ENCODE measurements at regions not wholly inside any gene's neighbourhood (a gene's known extent, or its start where the extent isn't known, plus 50 kb on each side); places are given as distances from the start of the nearest gene placed in this dataset.

- H3K4me3 ChIP-seq (ENCODE audit: insufficient read depth, low read depth, low read length): no peak overlapping the region
- DNase-seq: no peak
- no peaks in the 10 kb centered on the region for H3K27me3 ChIP-seq (ENCODE audit: control insufficient read depth, insufficient read depth, low read length)
- H3K36me3 ChIP-seq (replicated peaks; ENCODE audit: control insufficient read depth, insufficient read depth, low read length): no peaks in the 10 kb centered on the region
Measured at GRCh38 chr22:33221568-33221967, 163.4 kb upstream of the SYN3 start.

DNA sequence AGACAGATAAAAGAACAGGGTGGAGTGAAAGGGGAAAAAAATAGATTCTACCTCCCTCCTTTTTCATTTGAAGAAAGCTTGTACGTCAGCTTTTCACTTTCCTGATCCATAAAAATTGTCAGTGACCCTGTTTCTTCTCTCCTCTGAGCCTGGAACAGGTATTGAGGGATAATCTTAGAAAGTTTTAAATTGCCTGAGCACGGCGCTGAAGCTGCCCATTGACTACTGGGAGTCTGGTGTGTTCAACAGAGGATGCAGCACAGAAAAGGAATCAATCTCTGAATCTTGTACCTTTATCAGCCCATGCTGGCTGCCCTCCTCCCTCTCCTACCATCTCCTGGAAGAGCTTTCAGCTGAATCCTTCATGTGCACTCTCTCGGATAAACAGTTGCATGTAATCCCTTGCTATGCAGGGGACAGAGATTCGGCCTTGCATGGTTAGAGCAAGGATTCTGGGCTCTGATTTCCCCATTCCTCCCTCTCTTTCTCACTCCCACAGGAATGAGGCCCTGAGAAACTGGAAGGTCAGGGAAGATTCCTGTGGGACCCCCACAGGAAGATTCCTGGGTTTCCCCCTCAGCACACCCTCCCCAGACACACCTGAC, 162.4 kb upstream of the SYN3 start:
- Histone ChIP-seq H3K36me3 (replicated peaks; ENCODE audit: control insufficient read depth, insufficient read depth, low read length) (no peaks in the 10 kb centered on the region), H3K4me3 (ENCODE audit: insufficient read depth, low read depth, low read length) (no peak overlapping the region), H3K27me3 (ENCODE audit: control insufficient read depth, insufficient read depth, low read length) (no peaks in the 10 kb centered on the region)
- no peak for DNase-seq

GRCh38 chr22:33219648-33220384, 161.6 kb upstream of the SYN3 start:
- Histone ChIP-seq H3K36me3 (replicated peaks; ENCODE audit: control insufficient read depth, insufficient read depth, low read length) (no peaks in the 10 kb centered on the region), H3K27me3 (ENCODE audit: control insufficient read depth, insufficient read depth, low read length) (no peaks in the 10 kb centered on the region), H3K4me3 (ENCODE audit: insufficient read depth, low read depth, low read length) (no peak overlapping the region)
- DNase-seq: no peak

DNA sequence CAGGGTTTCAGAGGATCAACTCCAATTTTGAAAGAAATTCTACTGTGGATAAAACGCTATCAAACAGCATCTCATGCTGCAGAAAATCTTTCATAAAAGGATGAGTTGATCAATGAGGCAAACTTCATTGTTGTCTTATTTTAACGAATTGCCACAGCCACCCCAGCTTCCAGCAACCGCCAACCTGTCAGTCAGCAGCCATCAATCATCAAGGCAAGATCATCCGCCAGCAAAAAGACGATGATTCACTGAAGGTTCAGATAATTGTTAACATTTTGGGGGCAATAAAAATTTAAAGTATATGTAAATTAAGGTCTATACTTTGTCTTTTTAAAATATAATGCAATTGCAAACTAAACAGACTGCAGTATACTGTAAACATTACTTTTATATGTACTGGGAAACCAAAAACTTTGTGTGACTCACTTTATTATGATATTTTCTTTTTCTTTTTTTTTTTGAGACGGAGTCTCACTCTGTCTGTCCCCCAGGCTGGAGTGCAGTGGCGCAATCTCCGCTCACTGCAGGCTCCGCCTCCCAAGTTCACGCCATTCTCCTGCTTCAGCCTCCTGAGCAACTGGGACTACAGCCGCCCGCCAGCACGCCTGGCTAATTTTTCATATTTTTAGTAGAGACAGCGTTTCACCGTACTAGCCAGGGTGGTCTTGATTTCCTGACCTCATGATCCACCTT, 155.3 kb upstream of the SYN3 start:
- Histone ChIP-seq H3K27me3 (ENCODE audit: control insufficient read depth, insufficient read depth, low read length) (no peaks in the 10 kb centered on the region), H3K4me3 (ENCODE audit: insufficient read depth, low read depth, low read length) (no peak overlapping the region), H3K36me3 (replicated peaks; ENCODE audit: control insufficient read depth, insufficient read depth, low read length) (no peaks in the 10 kb centered on the region)
- no peak for DNase-seq

DNA sequence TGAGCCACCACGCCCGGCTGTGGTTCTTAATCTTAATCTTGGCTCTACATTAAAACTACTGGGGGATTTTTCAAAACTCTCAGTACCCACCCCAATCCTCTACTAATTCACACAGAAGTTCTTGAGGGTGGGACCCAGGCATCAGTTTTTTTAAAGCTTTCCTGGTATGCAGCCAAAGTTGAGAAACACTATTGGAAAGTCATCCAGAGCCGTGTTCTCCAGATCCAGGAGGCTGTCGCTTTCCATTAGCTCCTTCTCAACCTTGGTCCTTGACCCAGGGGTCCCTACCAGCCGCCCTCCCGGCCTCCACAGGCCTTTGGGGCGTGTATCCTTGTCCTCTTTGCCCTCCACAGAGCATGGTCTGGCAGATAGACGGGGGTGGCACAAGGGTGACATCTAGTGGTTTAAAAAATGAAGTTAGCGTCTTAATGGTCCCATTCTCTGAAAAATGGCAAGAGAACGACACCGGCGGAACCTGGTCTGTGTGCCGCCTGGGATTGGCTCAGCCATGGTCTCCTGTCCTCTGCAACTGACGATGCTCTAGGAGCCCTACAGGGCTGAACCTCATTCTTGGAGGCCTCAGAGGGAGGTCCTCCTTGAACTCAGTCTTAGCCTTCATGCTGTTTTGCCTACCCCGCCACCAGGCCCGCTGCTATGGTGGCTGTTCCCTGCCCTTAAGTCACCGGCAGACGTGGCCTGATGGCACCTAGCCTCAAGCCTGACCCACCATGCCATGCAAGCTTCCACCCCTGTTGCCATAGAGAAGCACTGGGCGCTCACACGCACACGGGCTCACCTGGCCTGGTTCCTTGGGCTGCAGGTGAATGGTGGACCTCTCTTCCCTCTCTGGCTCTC, 152.0 kb upstream of the SYN3 start:
- Histone ChIP-seq H3K36me3 (replicated peaks; ENCODE audit: control insufficient read depth, insufficient read depth, low read length) (no peaks in the 10 kb centered on the region), H3K27me3 (ENCODE audit: control insufficient read depth, insufficient read depth, low read length) (no peaks in the 10 kb centered on the region), H3K4me3 (ENCODE audit: insufficient read depth, low read depth, low read length) (no peak overlapping the region)
- DNase-seq: peak; percentile 85

- H3K36me3 ChIP-seq (replicated peaks; ENCODE audit: control insufficient read depth, insufficient read depth, low read length): no peaks in the 10 kb centered on the region
- H3K4me3 ChIP-seq (ENCODE audit: insufficient read depth, low read depth, low read length): no peak overlapping the region
- DNase-seq: no peak
- peaks cover 3% of the 10 kb centered on the region for H3K27me3 ChIP-seq (ENCODE audit: control insufficient read depth, insufficient read depth, low read length)
Measured at GRCh38 chr22:33204408-33204807, 146.2 kb upstream of the SYN3 start.

- DNase-seq: no peak
- H3K27me3 ChIP-seq (ENCODE audit: control insufficient read depth, insufficient read depth, low read length): peaks cover 3% of the 10 kb centered on the region
- no peaks in the 10 kb centered on the region for H3K36me3 ChIP-seq (replicated peaks; ENCODE audit: control insufficient read depth, insufficient read depth, low read length)
- H3K4me3 ChIP-seq (ENCODE audit: insufficient read depth, low read depth, low read length): no peak overlapping the region
Measured at GRCh38 chr22:33202455-33202854, 144.3 kb upstream of the SYN3 start.

DNA sequence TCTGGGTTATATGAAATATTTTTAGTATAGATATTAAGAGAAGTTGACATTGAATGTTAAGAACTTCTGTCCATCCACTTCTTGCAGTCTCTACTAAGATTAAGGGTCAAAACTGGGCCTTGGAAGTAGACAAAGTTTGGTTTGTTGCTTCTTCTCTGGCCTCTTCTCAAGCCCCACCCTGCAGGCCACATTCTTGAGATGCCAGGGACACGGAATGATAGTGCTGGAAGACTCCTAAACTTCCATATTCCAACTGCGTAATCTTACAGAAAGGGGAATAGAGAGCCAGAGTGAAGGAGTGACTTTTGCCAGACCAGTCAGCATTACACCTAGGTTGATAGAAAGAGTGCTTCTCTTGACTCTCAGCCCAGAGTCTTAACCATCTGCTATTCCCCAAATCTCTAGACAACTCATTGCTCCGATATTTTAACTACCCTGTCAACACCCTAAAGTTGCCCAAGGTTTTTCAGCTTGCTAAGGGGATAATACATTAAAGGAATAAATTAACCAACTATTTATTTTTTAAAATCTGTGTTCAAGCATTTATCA, 136.4 kb upstream of the SYN3 start:
- no peak overlapping the region for H3K4me3 ChIP-seq (ENCODE audit: insufficient read depth, low read depth, low read length)
- no peak for DNase-seq
- no peaks in the 10 kb centered on the region for H3K27me3 ChIP-seq (ENCODE audit: control insufficient read depth, insufficient read depth, low read length)
- no peaks in the 10 kb centered on the region for H3K36me3 ChIP-seq (replicated peaks; ENCODE audit: control insufficient read depth, insufficient read depth, low read length)

DNA sequence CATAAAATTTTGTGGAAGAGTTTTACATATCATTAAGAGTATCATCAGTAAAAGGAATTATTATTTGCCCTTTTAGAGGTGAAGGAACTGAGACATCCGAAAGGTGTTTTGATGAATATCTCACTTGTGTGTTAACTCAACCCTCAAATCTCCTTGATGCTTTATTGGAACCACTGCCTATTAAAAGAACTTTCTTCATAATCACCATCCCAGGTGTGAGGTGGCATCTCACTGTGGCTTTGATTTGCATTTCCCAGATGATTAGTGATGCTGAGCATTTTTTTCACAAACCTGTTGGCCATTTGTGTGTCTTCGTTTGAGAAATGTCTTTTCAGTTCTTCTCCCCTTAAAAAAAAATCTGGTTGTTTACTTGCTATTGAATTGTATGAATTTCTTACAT, 134.0 kb upstream of the SYN3 start:
- Histone ChIP-seq H3K4me3 (ENCODE audit: insufficient read depth, low read depth, low read length) (no peak overlapping the region), H3K27me3 (ENCODE audit: control insufficient read depth, insufficient read depth, low read length) (no peaks in the 10 kb centered on the region), H3K36me3 (replicated peaks; ENCODE audit: control insufficient read depth, insufficient read depth, low read length) (no peaks in the 10 kb centered on the region)
- DNase-seq: no peak

DNA sequence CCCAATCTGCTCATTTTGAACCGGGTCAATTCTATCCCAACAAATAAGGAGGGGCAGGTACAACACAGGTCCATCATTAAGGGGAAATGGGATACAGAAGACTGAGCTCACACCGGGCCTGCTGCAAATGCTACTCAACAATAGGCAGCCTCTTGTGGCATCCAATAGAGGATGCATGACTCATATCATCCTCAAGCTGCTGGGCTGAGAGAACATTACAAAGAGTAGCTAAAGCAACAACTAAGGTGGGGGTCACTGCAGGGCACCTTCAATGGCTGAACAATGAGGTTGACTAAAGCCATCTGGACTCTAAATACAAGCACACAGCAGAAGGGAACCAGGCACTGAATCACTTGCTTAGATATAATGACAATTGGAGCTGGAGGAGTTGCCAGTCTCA, 130.1 kb upstream of the SYN3 start:
- H3K36me3 ChIP-seq (replicated peaks; ENCODE audit: control insufficient read depth, insufficient read depth, low read length): no peaks in the 10 kb centered on the region
- no peak for DNase-seq
- H3K4me3 ChIP-seq (ENCODE audit: insufficient read depth, low read depth, low read length): no peak overlapping the region
- no peaks in the 10 kb centered on the region for H3K27me3 ChIP-seq (ENCODE audit: control insufficient read depth, insufficient read depth, low read length)

DNA sequence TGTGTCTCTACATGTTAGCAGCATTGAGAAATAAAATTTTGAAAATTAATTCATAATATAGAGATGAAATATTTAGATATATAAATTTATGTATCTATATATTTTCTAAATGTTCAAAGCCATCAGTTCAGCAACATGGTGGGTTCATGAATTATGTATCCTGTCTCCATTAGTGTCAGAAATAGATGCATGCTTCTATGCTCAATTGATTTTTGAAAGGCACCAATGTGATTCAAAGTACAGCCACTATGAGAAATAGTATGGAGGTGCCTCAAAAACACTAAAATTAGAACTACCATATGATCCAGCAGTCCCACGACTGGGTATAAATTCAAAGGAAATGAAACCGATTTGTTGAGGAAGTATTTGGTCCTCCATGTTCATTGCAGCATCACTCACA, 128.6 kb upstream of the SYN3 start:
- DNase-seq: no peak
- H3K4me3 ChIP-seq (ENCODE audit: insufficient read depth, low read depth, low read length): no peak overlapping the region
- H3K27me3 ChIP-seq (ENCODE audit: control insufficient read depth, insufficient read depth, low read length): no peaks in the 10 kb centered on the region
- H3K36me3 ChIP-seq (replicated peaks; ENCODE audit: control insufficient read depth, insufficient read depth, low read length): no peaks in the 10 kb centered on the region

- DNase-seq: no peak
- H3K4me3 ChIP-seq (ENCODE audit: insufficient read depth, low read depth, low read length): no peak overlapping the region
- H3K27me3 ChIP-seq (ENCODE audit: control insufficient read depth, insufficient read depth, low read length): no peaks in the 10 kb centered on the region
- no peaks in the 10 kb centered on the region for H3K36me3 ChIP-seq (replicated peaks; ENCODE audit: control insufficient read depth, insufficient read depth, low read length)
Measured at GRCh38 chr22:33180356-33180755, 122.2 kb upstream of the SYN3 start.

DNA sequence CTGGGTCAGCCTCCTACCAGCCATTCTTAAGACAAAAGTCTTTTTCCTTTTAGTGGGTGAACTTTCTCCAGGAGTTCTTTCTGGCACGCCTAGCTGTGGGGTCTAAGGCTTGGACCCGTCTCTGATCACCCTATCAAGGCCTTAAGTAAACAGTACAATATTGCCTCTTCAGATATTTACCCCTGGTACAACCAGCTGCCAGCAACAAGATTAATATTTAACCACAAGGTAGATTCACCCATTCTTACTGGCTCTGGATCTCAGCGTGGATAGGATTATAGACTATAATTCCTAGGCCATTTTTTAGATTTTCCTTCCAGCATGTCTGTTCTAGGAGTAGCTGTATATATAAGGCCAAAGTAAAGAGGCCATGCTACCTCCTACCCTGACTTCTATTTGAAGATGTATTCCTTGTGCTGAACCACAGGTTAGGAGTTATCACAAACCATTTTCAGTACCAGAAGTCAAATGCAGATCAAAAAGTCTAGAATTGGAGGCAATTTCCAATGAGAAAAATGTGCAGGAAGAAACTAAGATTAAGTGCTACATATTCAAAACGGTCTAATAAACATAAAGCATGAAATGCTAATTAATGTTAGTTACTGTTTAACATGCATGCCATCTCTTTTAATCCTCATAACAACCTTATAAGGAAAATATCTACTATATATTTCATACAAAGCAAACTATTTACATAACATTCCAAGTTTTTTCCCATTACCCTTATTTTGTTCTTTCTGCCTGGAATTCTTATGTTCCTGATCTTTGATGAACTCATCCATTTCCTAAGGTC, 110.0 kb upstream of the SYN3 start:
- no peaks in the 10 kb centered on the region for H3K27me3 ChIP-seq (ENCODE audit: control insufficient read depth, insufficient read depth, low read length)
- no peak for DNase-seq
- H3K36me3 ChIP-seq (replicated peaks; ENCODE audit: control insufficient read depth, insufficient read depth, low read length): no peaks in the 10 kb centered on the region
- H3K4me3 ChIP-seq (ENCODE audit: insufficient read depth, low read depth, low read length): no peak overlapping the region

DNA sequence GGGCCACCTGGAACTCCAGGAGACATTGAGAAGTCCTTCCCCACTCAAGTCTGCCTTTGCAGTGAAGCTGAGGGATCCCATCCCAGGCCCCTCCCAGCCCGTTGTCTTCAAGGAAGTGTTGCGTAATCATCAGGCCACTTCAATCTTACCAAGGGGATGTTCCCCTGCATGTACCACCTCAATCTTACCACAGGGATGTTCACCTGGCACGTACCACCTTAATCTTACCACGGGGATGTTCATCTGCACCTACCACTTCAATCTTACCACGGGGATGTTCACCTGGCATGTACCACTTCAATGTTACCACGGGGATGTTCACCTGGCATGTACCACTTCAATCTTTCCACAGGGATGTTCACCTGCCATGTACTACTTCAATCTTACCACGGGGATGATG, 108.0 kb upstream of the SYN3 start:
- no peaks in the 10 kb centered on the region for H3K36me3 ChIP-seq (replicated peaks; ENCODE audit: control insufficient read depth, insufficient read depth, low read length)
- DNase-seq: peak; percentile 34
- no peaks in the 10 kb centered on the region for H3K27me3 ChIP-seq (ENCODE audit: control insufficient read depth, insufficient read depth, low read length)
- H3K4me3 ChIP-seq (ENCODE audit: insufficient read depth, low read depth, low read length): no peak overlapping the region
